A549 (cell line): ENCODE measurements at regions not wholly inside any gene's neighbourhood (a gene's known extent, or its start where the extent isn't known, plus 50 kb on each side); places are given as distances from the start of the nearest gene placed in this dataset.

Source experiments
- ATAC-seq, 2 experiments: fragments of 200-7000 bp in 1 of 2; fragments of >200 bp in 1 of 2; cut with Nextera tagmentation in 1 of 2; cut with Tn5 transposase in 1 of 2; 3 replicates each; pipeline versions ENCODE4 v1.8.0 to v1.9.1; 2018 to 2020; ENCODE audit warnings: mild to moderate bottlenecking in 1 of 2, moderate library complexity in 1 of 2
- CTCF ChIA-PET: fragments of 300-600 bp; sonication (Branson Sonifier 250); formaldehyde crosslinking; extraction: SDS; loops from one replicate; lab custom pipeline; 2021; ENCODE audit warnings: antibody characterized with exemption, inconsistent platforms; lab: Yijun Ruan, JAX
- POLR2A ChIA-PET: fragments of 350-600 bp; formaldehyde crosslinking; extraction: SDS; loops from one replicate; lab custom pipeline; 2021; ENCODE audit warnings: antibody characterized with exemption, inconsistent platforms; lab: Yijun Ruan, JAX
- DNase-seq, 2 experiments: peaks; one replicate each; pipeline versions ENCODE4 v3.0.0 to v3.0.0-alpha.2; 2011 to 2016; ENCODE audit warnings: low read depth in 1 of 2, low spot score in 1 of 2
- FAIRE-seq: peaks from 2 replicates; lab custom pipeline; 2011; peaks lifted over from hg19 to GRCh38; lab: Jason Lieb, UNC
- H3K27ac ChIP-seq, 2 experiments: fragments of >200 bp; sonication (Bioruptor Twin); formaldehyde crosslinking; 3 replicates each; pipeline ENCODE4 v1.5.1; 2016 to 2017
- H3K4me1 ChIP-seq: fragments of >200 bp; sonication (Bioruptor Twin); formaldehyde crosslinking; 3 replicates; pipeline ENCODE4 v1.6.1; 2016
- H3K4me2 ChIP-seq: fragments of >200 bp; sonication (Bioruptor Twin); formaldehyde crosslinking; 3 replicates; pipeline ENCODE4 v1.6.1; 2016
- H3K4me3 ChIP-seq: fragments of >200 bp; sonication (Bioruptor Twin); formaldehyde crosslinking; 3 replicates; pipeline ENCODE4 v1.5.1; 2016
- H3K9me3 ChIP-seq: fragments of >200 bp; sonication (Bioruptor Twin); formaldehyde crosslinking; 3 replicates; pipeline ENCODE4 v1.6.1; 2016
- BHLHE40 ChIP-seq: IDR thresholded peaks from 2 replicates; pipeline ENCODE4 v1.6.1; 2012; ENCODE audit warnings: low read depth, low read length, inconsistent platforms
- CBX2 ChIP-seq: fragments of 200-600 bp; sonication (generic); IDR thresholded peaks from 2 replicates; pipeline ENCODE4 v1.6.1; 2016; ENCODE audit warnings: low read depth, mild to moderate bottlenecking, borderline replicate concordance
- CHD2 ChIP-seq: fragments of 150-350 bp; IDR thresholded peaks from 2 replicates; pipeline ENCODE4 v1.6.1; 2014; ENCODE audit warnings: low read length; ENCODE audit not compliant: partially characterized antibody
- EHMT2 ChIP-seq: fragments of 200-600 bp; sonication (generic); IDR thresholded peaks from 2 replicates; pipeline ENCODE4 v1.6.1; 2016; ENCODE audit warnings: antibody characterized with exemption, low read depth, mild to moderate bottlenecking, moderate library complexity
- ESRRA ChIP-seq: fragments of 150-350 bp; IDR thresholded peaks from 2 replicates; pipeline ENCODE4 v1.6.1; 2014; ENCODE audit warnings: mild to moderate bottlenecking, low read length, borderline replicate concordance
- FOXS1 ChIP-seq: fragments of 250-450 bp; sonication (Bioruptor Pico); IDR thresholded peaks from 2 replicates; pipeline ENCODE4 v1.5.0; 2020; ENCODE audit warnings: mild to moderate bottlenecking, moderate library complexity
- GATA3 ChIP-seq: IDR thresholded peaks from 2 replicates; pipeline ENCODE4 v1.6.1; 2012; ENCODE audit warnings: borderline replicate concordance
- HDAC2 ChIP-seq: fragments of 200-600 bp; sonication (generic); IDR thresholded peaks from 2 replicates; pipeline ENCODE4 v1.6.1; 2016
- HOXA7 ChIP-seq: fragments of 250-450 bp; sonication (Bioruptor Pico); IDR thresholded peaks from 2 replicates; pipeline ENCODE4 v1.5.0; 2020; ENCODE audit warnings: mild to moderate bottlenecking, moderate library complexity
- JUNB ChIP-seq: fragments of >200 bp; sonication (Bioruptor Twin); formaldehyde crosslinking; IDR thresholded peaks from 2 replicates; pipeline ENCODE4 v1.6.1; 2016
- MYC ChIP-seq: IDR thresholded peaks from 2 replicates; pipeline ENCODE4 v1.6.1; 2012; ENCODE audit warnings: mild to moderate bottlenecking, inconsistent platforms, low read length, improper control_type of control experiment, borderline replicate concordance
- NR3C1 ChIP-seq: fragments of >200 bp; sonication (Bioruptor Twin); formaldehyde crosslinking; IDR thresholded peaks from 3 replicates; pipeline ENCODE4 v1.6.1; 2017
- POLR2A ChIP-seq: IDR thresholded peaks from 2 replicates; pipeline ENCODE4 v1.6.1; 2012; ENCODE audit warnings: mild to moderate bottlenecking, low read length
- RARB ChIP-seq: fragments of 250-450 bp; sonication (Bioruptor Pico); IDR thresholded peaks from 2 replicates; pipeline ENCODE4 v1.8.0; 2021; ENCODE audit warnings: mild to moderate bottlenecking, moderate library complexity
- RNF2 ChIP-seq: fragments of 200-600 bp; sonication (generic); IDR thresholded peaks from 2 replicates; pipeline ENCODE4 v1.6.1; 2016; ENCODE audit warnings: low read depth, mild to moderate bottlenecking, antibody characterized with exemption, moderate library complexity, borderline replicate concordance
- SMC3 ChIP-seq: fragments of >200 bp; sonication (Bioruptor Twin); formaldehyde crosslinking; IDR thresholded peaks from 3 replicates; pipeline ENCODE4 v1.6.1; 2018; ENCODE audit warnings: inconsistent platforms
- TFCP2L1 ChIP-seq: fragments of 250-450 bp; sonication (Bioruptor Pico); IDR thresholded peaks from 2 replicates; pipeline ENCODE4 v1.5.0; 2021; ENCODE audit warnings: mild to moderate bottlenecking
- ZC3H11A ChIP-seq: fragments of 450-650 bp; IDR thresholded peaks from 2 replicates; pipeline ENCODE4 v1.6.1; 2014; ENCODE audit warnings: antibody characterized with exemption, mild to moderate bottlenecking
- ZNF302 ChIP-seq: fragments of 250-450 bp; sonication (Bioruptor Pico); IDR thresholded peaks from 2 replicates; pipeline ENCODE4 v1.9.0; 2021; ENCODE audit warnings: inconsistent platforms, mild to moderate bottlenecking, moderate library complexity
- WGBS: methylation state at CpG from one replicate; pipeline ENCODE4 v1.1.6; 2017; ENCODE audit errors: missing lambda C conversion rate; 5-methylcytosine and 5-hydroxymethylcytosine counted together
- TF ChIP-seq, protein P1 (sequence below): fragments of 250-450 bp; sonication (Bioruptor Pico); IDR thresholded peaks from 2 replicates; pipeline ENCODE4 v1.5.0; 2020; ENCODE audit warnings: low read depth, mild to moderate bottlenecking, moderate library complexity
- TF ChIP-seq, protein P2 (sequence below): fragments of 150-350 bp; IDR thresholded peaks from 2 replicates; pipeline ENCODE4 v1.6.1; 2014; ENCODE audit warnings: low read depth, mild to moderate bottlenecking, low read length
- TF ChIP-seq, protein P3 (sequence below): IDR thresholded peaks from 2 replicates; pipeline ENCODE4 v1.6.1; 2012
- TF ChIP-seq, protein P4 (sequence below): fragments of 200-600 bp; sonication (generic); IDR thresholded peaks from 2 replicates; pipeline ENCODE4 v1.6.1; 2016; ENCODE audit warnings: antibody characterized with exemption, mild to moderate bottlenecking, moderate library complexity
- TF ChIP-seq, protein P5 (sequence below): fragments of >200 bp; sonication (Bioruptor Twin); formaldehyde crosslinking; IDR thresholded peaks from 2 replicates; pipeline ENCODE4 v1.6.1; 2016
- TF ChIP-seq, protein P6 (sequence below): fragments of 450-650 bp; IDR thresholded peaks from 2 replicates; pipeline ENCODE4 v1.6.1; 2014; ENCODE audit warnings: antibody characterized with exemption
- TF ChIP-seq, protein P7 (sequence below): IDR thresholded peaks from 2 replicates; pipeline ENCODE4 v1.6.1; 2012

DNA sequence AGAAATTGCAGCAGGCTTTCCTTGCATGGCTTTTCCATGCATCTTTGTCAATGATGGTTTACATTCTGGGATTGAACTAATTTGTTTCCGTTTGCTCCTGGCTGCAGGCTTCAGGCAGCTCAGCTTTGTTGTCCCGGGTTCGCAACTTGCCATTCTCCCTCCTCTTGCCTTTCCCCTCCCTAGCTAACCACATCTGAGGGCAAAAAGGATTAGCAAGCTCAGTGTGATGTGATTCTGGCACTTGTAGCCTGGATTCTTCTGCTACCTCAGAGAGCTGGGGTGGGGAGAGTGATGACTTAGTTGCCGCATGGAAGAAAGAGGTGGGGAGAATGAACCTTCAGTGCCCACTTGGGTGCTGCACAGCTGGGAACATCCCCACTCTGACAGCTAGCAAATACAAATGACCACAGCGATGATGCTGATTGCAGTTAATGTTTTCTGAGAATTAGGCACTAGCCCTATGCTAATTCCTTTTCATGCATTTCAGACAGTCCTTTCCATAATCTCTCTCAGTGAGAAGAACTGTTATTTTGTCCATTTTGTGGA is 120.2 kb upstream of the SALL1 start:
- ATAC-seq, result no peak

DNA sequence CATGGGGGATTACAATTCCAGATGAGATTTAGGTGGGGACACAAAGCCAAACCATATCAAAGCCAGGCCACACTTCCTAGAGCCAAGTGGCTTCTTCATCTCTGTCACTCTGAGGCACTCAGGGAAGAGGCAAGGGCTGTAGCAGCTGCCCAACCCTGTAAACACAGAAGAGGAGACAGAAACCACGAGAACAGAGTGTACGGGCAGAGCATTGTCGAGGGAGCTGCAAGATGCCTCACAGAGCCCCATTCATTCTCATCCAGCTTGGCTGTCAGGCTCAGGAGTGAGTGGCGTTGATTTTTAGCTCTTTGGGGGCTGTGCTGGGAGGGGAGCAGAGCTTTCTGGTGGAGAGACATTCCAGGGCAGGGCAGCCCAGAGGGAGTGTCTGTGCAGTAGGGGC is 117.2 kb upstream of the SALL1 start:
- no peak for DNase-seq
- CTCF ChIA-PET, result no interaction called here
- Histone ChIP-seq H3K4me1 (no peaks in the 10 kb centered on the region), H3K27ac (no peak overlapping the region), H3K4me3 (no peak overlapping the region), H3K9me3 (peaks cover 3% of the 10 kb centered on the region; the same call in 2 of the 3 replicates), H3K4me2 (no peak overlapping the region)
- POLR2A ChIA-PET, result no interaction called here
- no peak for FAIRE-seq
- no peak for ATAC-seq
- TF ChIP-seq, protein P1, sequence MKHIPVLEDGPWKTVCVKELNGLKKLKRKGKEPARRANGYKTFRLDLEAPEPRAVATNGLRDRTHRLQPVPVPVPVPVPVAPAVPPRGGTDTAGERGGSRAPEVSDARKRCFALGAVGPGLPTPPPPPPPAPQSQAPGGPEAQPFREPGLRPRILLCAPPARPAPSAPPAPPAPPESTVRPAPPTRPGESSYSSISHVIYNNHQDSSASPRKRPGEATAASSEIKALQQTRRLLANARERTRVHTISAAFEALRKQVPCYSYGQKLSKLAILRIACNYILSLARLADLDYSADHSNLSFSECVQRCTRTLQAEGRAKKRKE, result no peak
- TF ChIP-seq JUNB, result no peak
- no peak for TF ChIP-seq TFCP2L1
- no peak for TF ChIP-seq CBX2
- TF ChIP-seq BHLHE40, result no peak
- no peak for TF ChIP-seq ZNF302 (CRISPR knock-in tag)
- TF ChIP-seq NR3C1, result no peak
- TF ChIP-seq POLR2A, result no peak
- TF ChIP-seq SMC3, result no peak
- TF ChIP-seq, protein P2, sequence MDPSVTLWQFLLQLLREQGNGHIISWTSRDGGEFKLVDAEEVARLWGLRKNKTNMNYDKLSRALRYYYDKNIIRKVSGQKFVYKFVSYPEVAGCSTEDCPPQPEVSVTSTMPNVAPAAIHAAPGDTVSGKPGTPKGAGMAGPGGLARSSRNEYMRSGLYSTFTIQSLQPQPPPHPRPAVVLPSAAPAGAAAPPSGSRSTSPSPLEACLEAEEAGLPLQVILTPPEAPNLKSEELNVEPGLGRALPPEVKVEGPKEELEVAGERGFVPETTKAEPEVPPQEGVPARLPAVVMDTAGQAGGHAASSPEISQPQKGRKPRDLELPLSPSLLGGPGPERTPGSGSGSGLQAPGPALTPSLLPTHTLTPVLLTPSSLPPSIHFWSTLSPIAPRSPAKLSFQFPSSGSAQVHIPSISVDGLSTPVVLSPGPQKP, result no peak
- TF ChIP-seq, protein P3, sequence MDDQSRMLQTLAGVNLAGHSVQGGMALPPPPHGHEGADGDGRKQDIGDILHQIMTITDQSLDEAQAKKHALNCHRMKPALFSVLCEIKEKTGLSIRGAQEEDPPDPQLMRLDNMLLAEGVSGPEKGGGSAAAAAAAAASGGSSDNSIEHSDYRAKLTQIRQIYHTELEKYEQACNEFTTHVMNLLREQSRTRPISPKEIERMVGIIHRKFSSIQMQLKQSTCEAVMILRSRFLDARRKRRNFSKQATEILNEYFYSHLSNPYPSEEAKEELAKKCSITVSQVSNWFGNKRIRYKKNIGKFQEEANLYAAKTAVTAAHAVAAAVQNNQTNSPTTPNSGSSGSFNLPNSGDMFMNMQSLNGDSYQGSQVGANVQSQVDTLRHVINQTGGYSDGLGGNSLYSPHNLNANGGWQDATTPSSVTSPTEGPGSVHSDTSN, result no peak
- TF ChIP-seq EHMT2, result no peak
- no peak for TF ChIP-seq HDAC2
- TF ChIP-seq CHD2, result no peak
- WGBS, result 0% methylated on average over 4 of the region's 4 CpGs

More for the DNA sequence above, 120.2 kb upstream of the SALL1 start:
- H3K4me2 ChIP-seq, result no peak overlapping the region
- 19% methylated on average over 5 of the region's 5 CpGs for WGBS
- TF ChIP-seq HOXA7 (CRISPR knock-in tag), result no peak
- no peaks in the 10 kb centered on the region; the same call in 2 of the 3 replicates for H3K9me3 ChIP-seq
- FAIRE-seq (no peak), DNase-seq (no peak)
- H3K4me3 ChIP-seq, result no peak overlapping the region
- H3K4me1 ChIP-seq, result no peaks in the 10 kb centered on the region
- no peak overlapping the region for H3K27ac ChIP-seq
- CTCF ChIA-PET, result interaction anchor here (0.8 to 1.1 kb wide), 2 partner anchors 11 to 23 kb away, joined by 3 read pairs; no protein-coding TSS in a partner anchor
- POLR2A ChIA-PET, result no interaction called here

DNA sequence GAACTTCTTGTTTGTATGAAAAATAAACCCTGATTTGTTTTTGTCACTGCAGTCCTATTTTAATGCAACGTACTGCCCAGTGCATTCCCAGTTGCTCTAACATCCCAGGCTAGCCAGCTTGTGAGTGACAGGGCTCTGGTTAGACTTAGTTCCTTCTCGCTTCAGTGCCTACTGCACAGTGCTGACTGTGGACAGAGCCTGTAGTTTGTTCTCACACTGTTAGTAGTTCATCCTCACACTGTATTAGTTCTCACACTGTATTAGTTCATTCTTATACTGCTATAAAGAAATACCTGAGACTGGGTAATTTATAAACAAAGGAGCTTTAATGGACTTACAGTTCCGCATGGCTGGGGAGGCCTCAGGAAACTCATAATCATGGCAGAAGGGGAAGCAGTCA is 116.6 kb upstream of the SALL1 start:
- no peak for FAIRE-seq
- Histone ChIP-seq H3K27ac (no peak overlapping the region), H3K9me3 (peaks cover 3% of the 10 kb centered on the region; the same call in 2 of the 3 replicates), H3K4me3 (no peak overlapping the region), H3K4me2 (no peak overlapping the region), H3K4me1 (no peaks in the 10 kb centered on the region)
- no peak for DNase-seq
- POLR2A ChIA-PET, result no interaction called here
- 31% methylated on average over 3 of the region's 3 CpGs for WGBS
- no peak for ATAC-seq
- CTCF ChIA-PET, result no interaction called here
- TF ChIP-seq SMC3 (no peak), TFCP2L1 (no peak), RARB (CRISPR knock-in tag) (no peak), ZC3H11A (no peak), GATA3 (no peak), MYC (no peak), POLR2A (no peak), RNF2 (no peak), HDAC2 (no peak), FOXS1 (no peak), ESRRA (no peak), NR3C1 (no peak)
- TF ChIP-seq, protein P4, sequence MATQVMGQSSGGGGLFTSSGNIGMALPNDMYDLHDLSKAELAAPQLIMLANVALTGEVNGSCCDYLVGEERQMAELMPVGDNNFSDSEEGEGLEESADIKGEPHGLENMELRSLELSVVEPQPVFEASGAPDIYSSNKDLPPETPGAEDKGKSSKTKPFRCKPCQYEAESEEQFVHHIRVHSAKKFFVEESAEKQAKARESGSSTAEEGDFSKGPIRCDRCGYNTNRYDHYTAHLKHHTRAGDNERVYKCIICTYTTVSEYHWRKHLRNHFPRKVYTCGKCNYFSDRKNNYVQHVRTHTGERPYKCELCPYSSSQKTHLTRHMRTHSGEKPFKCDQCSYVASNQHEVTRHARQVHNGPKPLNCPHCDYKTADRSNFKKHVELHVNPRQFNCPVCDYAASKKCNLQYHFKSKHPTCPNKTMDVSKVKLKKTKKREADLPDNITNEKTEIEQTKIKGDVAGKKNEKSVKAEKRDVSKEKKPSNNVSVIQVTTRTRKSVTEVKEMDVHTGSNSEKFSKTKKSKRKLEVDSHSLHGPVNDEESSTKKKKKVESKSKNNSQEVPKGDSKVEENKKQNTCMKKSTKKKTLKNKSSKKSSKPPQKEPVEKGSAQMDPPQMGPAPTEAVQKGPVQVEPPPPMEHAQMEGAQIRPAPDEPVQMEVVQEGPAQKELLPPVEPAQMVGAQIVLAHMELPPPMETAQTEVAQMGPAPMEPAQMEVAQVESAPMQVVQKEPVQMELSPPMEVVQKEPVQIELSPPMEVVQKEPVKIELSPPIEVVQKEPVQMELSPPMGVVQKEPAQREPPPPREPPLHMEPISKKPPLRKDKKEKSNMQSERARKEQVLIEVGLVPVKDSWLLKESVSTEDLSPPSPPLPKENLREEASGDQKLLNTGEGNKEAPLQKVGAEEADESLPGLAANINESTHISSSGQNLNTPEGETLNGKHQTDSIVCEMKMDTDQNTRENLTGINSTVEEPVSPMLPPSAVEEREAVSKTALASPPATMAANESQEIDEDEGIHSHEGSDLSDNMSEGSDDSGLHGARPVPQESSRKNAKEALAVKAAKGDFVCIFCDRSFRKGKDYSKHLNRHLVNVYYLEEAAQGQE, result no peak
- TF ChIP-seq, protein P5, sequence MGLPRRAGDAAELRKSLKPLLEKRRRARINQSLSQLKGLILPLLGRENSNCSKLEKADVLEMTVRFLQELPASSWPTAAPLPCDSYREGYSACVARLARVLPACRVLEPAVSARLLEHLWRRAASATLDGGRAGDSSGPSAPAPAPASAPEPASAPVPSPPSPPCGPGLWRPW, result no peak
- TF ChIP-seq, protein P2, result no peak
- TF ChIP-seq, protein P6, sequence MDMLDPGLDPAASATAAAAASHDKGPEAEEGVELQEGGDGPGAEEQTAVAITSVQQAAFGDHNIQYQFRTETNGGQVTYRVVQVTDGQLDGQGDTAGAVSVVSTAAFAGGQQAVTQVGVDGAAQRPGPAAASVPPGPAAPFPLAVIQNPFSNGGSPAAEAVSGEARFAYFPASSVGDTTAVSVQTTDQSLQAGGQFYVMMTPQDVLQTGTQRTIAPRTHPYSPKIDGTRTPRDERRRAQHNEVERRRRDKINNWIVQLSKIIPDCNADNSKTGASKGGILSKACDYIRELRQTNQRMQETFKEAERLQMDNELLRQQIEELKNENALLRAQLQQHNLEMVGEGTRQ, result no peak
- TF ChIP-seq, protein P7, sequence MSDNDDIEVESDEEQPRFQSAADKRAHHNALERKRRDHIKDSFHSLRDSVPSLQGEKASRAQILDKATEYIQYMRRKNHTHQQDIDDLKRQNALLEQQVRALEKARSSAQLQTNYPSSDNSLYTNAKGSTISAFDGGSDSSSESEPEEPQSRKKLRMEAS, result no peak
- TF ChIP-seq, all 56 proteins: peak for 0
